C4-2B (cell line): ENCODE measurements at regions not wholly inside any gene's neighbourhood (a gene's known extent, or its start where the extent isn't known, plus 50 kb on each side); places are given as distances from the start of the nearest gene placed in this dataset.

ENCODE experiments used
- ZFX ChIP-seq: fragments of 450-650 bp; IDR thresholded peaks from 2 replicates; pipeline ENCODE4 v1.6.1; 2017
- TF ChIP-seq, protein P1 (sequence below): fragments of 450-650 bp; conservative IDR thresholded peaks from 2 replicates; pipeline ENCODE4 v1.5.1; 2017; ENCODE audit warnings: mild to moderate bottlenecking

DNA sequence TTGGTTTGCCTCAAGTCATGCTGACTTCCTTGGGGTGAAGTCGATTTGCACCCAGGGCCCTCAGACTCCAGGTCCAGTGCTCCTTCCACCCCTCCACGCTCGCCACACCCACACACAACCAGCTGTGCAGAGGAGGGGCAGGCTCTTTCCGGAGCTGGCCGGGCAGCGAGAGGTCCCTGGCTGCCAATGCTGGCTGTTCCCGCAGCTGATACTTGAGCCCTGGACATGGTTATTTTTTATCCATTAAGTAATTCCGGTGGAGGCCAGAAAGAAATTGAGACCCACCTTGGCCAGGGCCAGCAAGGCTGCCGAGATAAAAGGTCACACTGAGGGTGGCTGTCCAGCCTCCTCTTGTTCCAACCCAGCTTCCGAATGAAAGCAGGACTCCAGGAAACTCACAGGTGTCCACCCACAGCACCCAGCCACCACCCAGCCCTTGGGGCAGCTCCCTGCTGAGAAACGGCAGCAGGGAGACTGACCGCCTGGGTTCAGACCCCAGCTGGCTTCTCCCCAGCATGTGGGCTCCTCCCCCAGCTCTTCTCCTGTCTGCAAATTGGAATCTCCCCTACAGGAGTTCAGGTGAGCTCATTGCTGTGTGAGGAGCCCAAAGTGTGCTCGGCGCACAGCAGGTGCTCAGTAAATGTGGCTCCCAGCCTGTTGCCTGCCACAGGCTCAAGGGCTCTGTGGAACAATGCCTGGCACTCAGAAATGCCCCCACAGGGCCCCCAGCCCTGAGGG, 77.8 kb downstream of the PDGFA start:
- TF ChIP-seq, protein P1, sequence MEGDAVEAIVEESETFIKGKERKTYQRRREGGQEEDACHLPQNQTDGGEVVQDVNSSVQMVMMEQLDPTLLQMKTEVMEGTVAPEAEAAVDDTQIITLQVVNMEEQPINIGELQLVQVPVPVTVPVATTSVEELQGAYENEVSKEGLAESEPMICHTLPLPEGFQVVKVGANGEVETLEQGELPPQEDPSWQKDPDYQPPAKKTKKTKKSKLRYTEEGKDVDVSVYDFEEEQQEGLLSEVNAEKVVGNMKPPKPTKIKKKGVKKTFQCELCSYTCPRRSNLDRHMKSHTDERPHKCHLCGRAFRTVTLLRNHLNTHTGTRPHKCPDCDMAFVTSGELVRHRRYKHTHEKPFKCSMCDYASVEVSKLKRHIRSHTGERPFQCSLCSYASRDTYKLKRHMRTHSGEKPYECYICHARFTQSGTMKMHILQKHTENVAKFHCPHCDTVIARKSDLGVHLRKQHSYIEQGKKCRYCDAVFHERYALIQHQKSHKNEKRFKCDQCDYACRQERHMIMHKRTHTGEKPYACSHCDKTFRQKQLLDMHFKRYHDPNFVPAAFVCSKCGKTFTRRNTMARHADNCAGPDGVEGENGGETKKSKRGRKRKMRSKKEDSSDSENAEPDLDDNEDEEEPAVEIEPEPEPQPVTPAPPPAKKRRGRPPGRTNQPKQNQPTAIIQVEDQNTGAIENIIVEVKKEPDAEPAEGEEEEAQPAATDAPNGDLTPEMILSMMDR = no peak
- no peak for TF ChIP-seq ZFX
